GM12878 (cell line): ENCODE measurements at regions not wholly inside any gene's neighbourhood (a gene's known extent, or its start where the extent isn't known, plus 50 kb on each side); places are given as distances from the start of the nearest gene placed in this dataset.

Experiments used
- ATAC-seq: fragments of 200-7000 bp; cut with Tn5 transposase; 3 replicates; pipeline ENCODE4 v1.9.1; 2020; ENCODE audit warnings: mild to moderate bottlenecking, moderate library complexity
- BruUV-seq: library from RNA; stranded (reverse); fragments of 400-500 nt; replicated peaks from 2 replicates; lab custom pipeline; 2021; lab: Mats Ljungman, UMichigan
- CTCF ChIA-PET: fragments of 300-600 bp; sonication (Branson Sonifier 250); formaldehyde crosslinking; extraction: SDS; loops from one replicate; lab custom pipeline; 2021; ENCODE audit warnings: inconsistent platforms; lab: Yijun Ruan, JAX
- POLR2A ChIA-PET: fragments of 350-600 bp; formaldehyde crosslinking; extraction: SDS; loops from one replicate; lab custom pipeline; 2021; ENCODE audit warnings: inconsistent platforms; lab: Charles Lee
- RAD21 ChIA-PET: fragments of 300-600 bp; sonication (Branson Sonifier 250); formaldehyde crosslinking; loops from one replicate; lab custom pipeline; 2023; ENCODE audit warnings: antibody characterized with exemption; ENCODE audit not compliant: unreplicated experiment; lab: Charles Lee
- SMC1A ChIA-PET: fragments of 300-600 bp; sonication (Branson Sonifier 250); formaldehyde crosslinking; loops from one replicate; lab custom pipeline; 2023; ENCODE audit not compliant: unreplicated experiment, uncharacterized antibody; lab: Charles Lee
- DNase-seq: peaks from one replicate; pipeline ENCODE4 v3.0.0-alpha.2; 2011; ENCODE audit warnings: low read depth, low spot score
- FAIRE-seq: peaks from 3 replicates; lab custom pipeline; 2011; peaks lifted over from hg19 to GRCh38; lab: Jason Lieb, UNC
- H2AFZ ChIP-seq: 2 replicates; pipeline ENCODE4 v1.6.0; 2011; ENCODE audit warnings: low read depth, low read length, control low read depth; ENCODE audit not compliant: control insufficient read depth
- H3K27ac ChIP-seq: 2 replicates; pipeline ENCODE4 v1.5.1; 2011; ENCODE audit warnings: control low read depth; ENCODE audit not compliant: control insufficient read depth, insufficient read depth
- H3K27me3 ChIP-seq, 2 experiments: replicated peaks in 1 of 2; 2 replicates each; pipeline versions ENCODE4 v1.6.0 to v1.6.1; 2011; ENCODE audit warnings: low read length in 1 of 2; ENCODE audit not compliant: control insufficient read depth in 2 of 2, insufficient read depth in 2 of 2
- H3K36me3 ChIP-seq, 2 experiments: 2 replicates each; pipeline ENCODE4 v1.5.1; 2011; ENCODE audit warnings: low read length in 1 of 2; ENCODE audit not compliant: control insufficient read depth in 2 of 2, insufficient read depth in 2 of 2
- H3K4me1 ChIP-seq: 2 replicates; pipeline ENCODE4 v1.6.1; 2011; ENCODE audit warnings: mild to moderate bottlenecking, low read length, moderate library complexity, mixed read lengths; ENCODE audit not compliant: control insufficient read depth, insufficient read depth
- H3K4me2 ChIP-seq: 2 replicates; pipeline ENCODE4 v1.6.0; 2011; ENCODE audit warnings: control low read depth; ENCODE audit not compliant: control insufficient read depth, insufficient read depth
- H3K4me3 ChIP-seq: fragments of 200-600 bp; sonication (generic); 2 replicates; pipeline ENCODE4 v1.5.1; 2016
- H3K79me2 ChIP-seq: 2 replicates; pipeline ENCODE4 v1.6.0; 2011; ENCODE audit warnings: low read length; ENCODE audit not compliant: control insufficient read depth, insufficient read depth
- H3K9ac ChIP-seq: 2 replicates; pipeline ENCODE4 v1.8.0; 2011; ENCODE audit warnings: low read length, control low read depth, mixed read lengths; ENCODE audit not compliant: control insufficient read depth, insufficient read depth
- H3K9me3 ChIP-seq: replicated peaks from 3 replicates; pipeline ENCODE4 v1.5.1; 2011; ENCODE audit warnings: mild to moderate bottlenecking, low read length; ENCODE audit not compliant: control insufficient read depth, insufficient read depth
- H4K20me1 ChIP-seq: 2 replicates; pipeline ENCODE4 v1.6.0; 2011; ENCODE audit not compliant: control insufficient read depth, insufficient read depth
- EZH2 ChIP-seq: IDR thresholded peaks from 2 replicates; pipeline ENCODE4 v1.6.1; 2012; ENCODE audit warnings: low read depth, mild to moderate bottlenecking, control low read depth, inconsistent platforms, low read length, borderline replicate concordance; ENCODE audit not compliant: control insufficient read depth
- FOS ChIP-seq: IDR thresholded peaks from 3 replicates; pipeline ENCODE4 v1.6.1; 2011; ENCODE audit warnings: borderline replicate concordance; ENCODE audit not compliant: insufficient read length; ENCODE audit errors: extremely low read depth
- IKZF2 ChIP-seq, 2 experiments: fragments of 450-650 bp; IDR thresholded peaks; 2 replicates each; pipeline ENCODE4 v1.6.1; 2017; ENCODE audit warnings: mild to moderate bottlenecking in 2 of 2, moderate library complexity in 2 of 2
- KDM1A ChIP-seq: fragments of 200-600 bp; sonication (generic); IDR thresholded peaks from 2 replicates; pipeline ENCODE4 v1.6.1; 2016; ENCODE audit warnings: borderline replicate concordance
- MXI1 ChIP-seq: fragments of 150-350 bp; IDR thresholded peaks from 2 replicates; pipeline ENCODE4 v1.6.1; 2011; ENCODE audit warnings: low read depth, mild to moderate bottlenecking, inconsistent platforms, low read length, improper control_type of control experiment
- NR2C1 ChIP-seq: fragments of 450-650 bp; IDR thresholded peaks from 2 replicates; pipeline ENCODE4 v1.6.1; 2017; ENCODE audit warnings: antibody characterized with exemption, mild to moderate bottlenecking, moderate library complexity
- RAD51 ChIP-seq: fragments of 450-650 bp; IDR thresholded peaks from 2 replicates; pipeline ENCODE4 v1.6.1; 2016; ENCODE audit warnings: moderate library complexity, mild to moderate bottlenecking, inconsistent platforms
- RELA ChIP-seq: fragments of 450-650 bp; IDR thresholded peaks from 2 replicates; pipeline ENCODE4 v1.8.0; 2014; ENCODE audit warnings: borderline replicate concordance; ENCODE audit not compliant: partially characterized antibody
- RUNX3 ChIP-seq: IDR thresholded peaks from 2 replicates; pipeline ENCODE4 v1.6.1; 2012; ENCODE audit warnings: low read length, inconsistent platforms
- SIN3A ChIP-seq: IDR thresholded peaks from 2 replicates; pipeline ENCODE4 v1.6.1; 2012; ENCODE audit warnings: low read depth, low read length, improper control_type of control experiment
- SREBF1 ChIP-seq: IDR thresholded peaks from 2 replicates; pipeline ENCODE4 v1.6.1; 2012; ENCODE audit warnings: mild to moderate bottlenecking, low read length
- WRNIP1 ChIP-seq: IDR thresholded peaks from 2 replicates; pipeline ENCODE4 v1.6.1; 2011; ENCODE audit warnings: low read depth, low read length, improper control_type of control experiment, borderline replicate concordance
- WGBS: methylation state at CpG from one replicate; pipeline ENCODE4 v1.1.6; 2016; ENCODE audit warnings: low lambda C conversion rate; ENCODE audit not compliant: insufficient replicate concordance, insufficient coverage; ENCODE audit errors: missing lambda C conversion rate; 5-methylcytosine and 5-hydroxymethylcytosine counted together
- in situ Hi-C: fragments of 300-500 bp; cut with MboI; formaldehyde crosslinking; loops from 9 replicates; pipeline ENCODE4 v1.14.3; 2018; ENCODE audit warnings: mixed read lengths
- intact Hi-C: fragments of 100-400 bp; cut with micrococcal nuclease; formaldehyde crosslinking; loops from one replicate; pipeline ENCODE4 v1.14.2; 2022; ENCODE audit not compliant: unreplicated experiment
- TF ChIP-seq, protein P1 (sequence below): fragments of 450-650 bp; IDR thresholded peaks from 2 replicates; pipeline ENCODE4 v1.6.1; 2016; ENCODE audit warnings: mild to moderate bottlenecking
- TF ChIP-seq, protein P2 (sequence below): IDR thresholded peaks from 2 replicates; pipeline ENCODE4 v1.6.1; 2011; ENCODE audit warnings: mild to moderate bottlenecking, low read depth, low read length, moderate library complexity; ENCODE audit not compliant: insufficient replicate concordance

DNA sequence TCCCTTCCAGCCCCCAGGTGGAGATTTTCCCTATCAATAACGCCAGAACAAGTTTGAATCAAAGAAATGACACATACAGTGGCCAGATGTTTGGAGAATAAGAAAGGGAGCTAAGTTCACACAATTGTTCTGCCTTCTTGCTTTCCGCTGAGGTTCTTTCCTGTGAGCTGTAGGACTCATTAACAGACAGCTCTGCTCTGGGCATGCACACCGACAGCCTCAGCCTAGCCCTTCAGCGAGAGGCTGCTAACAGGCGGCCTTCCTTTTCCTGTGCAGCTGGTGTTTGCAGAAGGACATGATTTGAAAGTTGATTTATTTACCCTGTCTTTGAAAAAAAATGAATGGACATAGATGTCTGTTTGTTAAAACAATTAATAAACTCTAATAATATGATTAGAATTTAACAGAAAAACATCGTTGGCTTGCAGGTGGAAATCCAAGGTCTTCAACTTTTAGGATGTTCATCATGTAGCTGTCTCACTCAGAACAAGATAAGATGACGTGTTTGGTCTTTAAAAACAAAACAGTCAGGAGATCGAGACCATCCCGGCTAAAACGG, 183.3 kb downstream of the KDR start (continued):
- TF ChIP-seq EZH2 (no peak), SREBF1 (no peak), RELA (no peak), KDM1A (no peak), WRNIP1 (no peak), FOS (no peak)
- TF ChIP-seq, protein P1, sequence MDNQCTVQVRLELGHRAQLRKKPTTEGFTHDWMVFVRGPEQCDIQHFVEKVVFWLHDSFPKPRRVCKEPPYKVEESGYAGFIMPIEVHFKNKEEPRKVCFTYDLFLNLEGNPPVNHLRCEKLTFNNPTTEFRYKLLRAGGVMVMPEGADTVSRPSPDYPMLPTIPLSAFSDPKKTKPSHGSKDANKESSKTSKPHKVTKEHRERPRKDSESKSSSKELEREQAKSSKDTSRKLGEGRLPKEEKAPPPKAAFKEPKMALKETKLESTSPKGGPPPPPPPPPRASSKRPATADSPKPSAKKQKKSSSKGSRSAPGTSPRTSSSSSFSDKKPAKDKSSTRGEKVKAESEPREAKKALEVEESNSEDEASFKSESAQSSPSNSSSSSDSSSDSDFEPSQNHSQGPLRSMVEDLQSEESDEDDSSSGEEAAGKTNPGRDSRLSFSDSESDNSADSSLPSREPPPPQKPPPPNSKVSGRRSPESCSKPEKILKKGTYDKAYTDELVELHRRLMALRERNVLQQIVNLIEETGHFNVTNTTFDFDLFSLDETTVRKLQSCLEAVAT, result no peak

DNA sequence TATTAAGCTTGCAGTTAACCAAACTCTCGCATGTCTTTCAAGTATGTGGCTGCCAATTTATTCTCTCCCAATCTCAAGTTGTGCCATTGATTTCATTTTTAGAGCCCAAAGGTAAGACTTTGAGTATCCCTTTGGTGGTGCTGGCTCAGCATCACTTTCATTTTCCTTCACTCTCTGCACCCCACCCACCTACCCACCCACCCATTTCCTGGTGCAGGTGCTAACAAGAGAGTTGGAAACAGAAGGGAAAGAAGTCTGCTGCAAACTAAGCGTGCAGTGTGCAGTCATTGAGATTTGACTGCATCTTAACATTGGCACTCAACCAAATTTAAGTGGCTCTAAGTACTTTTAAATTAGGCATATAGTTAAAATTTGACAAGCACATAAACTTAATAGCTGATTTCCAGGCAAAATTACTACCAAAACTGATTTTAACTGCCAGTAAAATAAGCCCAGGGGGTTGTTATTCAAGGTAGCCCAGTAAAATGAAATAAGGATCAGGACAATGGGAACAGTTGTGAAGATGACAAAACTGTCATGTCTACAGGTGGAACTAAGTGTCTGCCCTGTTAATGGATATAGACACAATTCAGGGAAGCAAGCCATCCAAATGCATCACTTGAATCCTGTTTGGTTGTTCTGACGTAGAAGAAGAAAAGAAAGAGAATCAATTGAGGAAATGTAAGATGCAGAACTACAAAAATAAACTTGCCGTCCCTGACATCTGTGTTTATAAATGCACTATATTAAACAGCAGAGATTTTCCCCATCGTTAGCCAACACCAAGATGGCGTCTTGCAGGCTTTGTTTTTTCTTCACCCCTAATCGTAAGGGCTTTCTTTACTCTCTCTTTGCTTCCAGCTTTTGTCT, 184.2 kb downstream of the KDR start:
- no peak overlapping the region for H3K9ac ChIP-seq
- RAD21 ChIA-PET, result interaction anchor here (0.7 kb wide), 1 partner anchor 622 kb away, joined by 3 read pairs; no protein-coding TSS in a partner anchor
- no peak overlapping the region for H3K4me2 ChIP-seq
- TF ChIP-seq NR2C1 (no peak), RUNX3 (no peak), SIN3A (no peak), MXI1 (no peak), IKZF2 (IDR thresholded peaks at IDR 0.05) (no peak), RAD51 (no peak)
- TF ChIP-seq, protein P2, sequence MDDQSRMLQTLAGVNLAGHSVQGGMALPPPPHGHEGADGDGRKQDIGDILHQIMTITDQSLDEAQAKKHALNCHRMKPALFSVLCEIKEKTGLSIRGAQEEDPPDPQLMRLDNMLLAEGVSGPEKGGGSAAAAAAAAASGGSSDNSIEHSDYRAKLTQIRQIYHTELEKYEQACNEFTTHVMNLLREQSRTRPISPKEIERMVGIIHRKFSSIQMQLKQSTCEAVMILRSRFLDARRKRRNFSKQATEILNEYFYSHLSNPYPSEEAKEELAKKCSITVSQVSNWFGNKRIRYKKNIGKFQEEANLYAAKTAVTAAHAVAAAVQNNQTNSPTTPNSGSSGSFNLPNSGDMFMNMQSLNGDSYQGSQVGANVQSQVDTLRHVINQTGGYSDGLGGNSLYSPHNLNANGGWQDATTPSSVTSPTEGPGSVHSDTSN, result no peak

More for the DNA sequence above, 184.2 kb downstream of the KDR start:
- H3K4me1 ChIP-seq, result no peaks in the 10 kb centered on the region
- H3K27me3 ChIP-seq, result no peaks in the 10 kb centered on the region
- intact Hi-C loops (no loop called here), in situ Hi-C loops (no loop called here)
- H3K9me3 ChIP-seq, result no peaks in the 10 kb centered on the region
- POLR2A ChIA-PET, result no interaction called here
- FAIRE-seq (no peak), DNase-seq (no peak), ATAC-seq (no peak)
- CTCF ChIA-PET, result interaction anchor here (1.9 kb wide), 1 partner anchor 31 kb away, joined by 9 read pairs; no protein-coding TSS in a partner anchor
- no peaks in the 10 kb centered on the region for H3K79me2 ChIP-seq
- H3K4me3 ChIP-seq, result no peak overlapping the region
- H2AFZ ChIP-seq, result no peak overlapping the region
- 11% methylated on average over 7 of the region's 7 CpGs for WGBS
- SMC1A ChIA-PET, result no interaction called here
- H3K27ac ChIP-seq, result no peak overlapping the region
- no TSS peak for BruUV-seq
- H4K20me1 ChIP-seq, result no peaks in the 10 kb centered on the region
- H3K36me3 ChIP-seq, result no peaks in the 10 kb centered on the region
